Dendritic cell treated with granulocyte-macrophage colony-stimulating factor and Interleukin-4, amounts not matched to agents 40 ng/mL and 50 ng/mL, for 4 days (primary cell): ENCODE measurements at regions not wholly inside any gene's neighbourhood (a gene's known extent, or its start where the extent isn't known, plus 50 kb on each side); places are given as distances from the start of the nearest gene placed in this dataset.
"Not testable (repeated sequence)": the region's sequence is repeated elsewhere in the genome, so short reads cannot be mapped to it uniquely, and the experiment has no call there.

ENCODE experiments used
- H3K27ac Mint-ChIP-seq: one replicate; pipeline ENCODE4 v1.8.0; 2022; ENCODE audit warnings: mild to moderate bottlenecking, mixed read lengths
- H3K27me3 Mint-ChIP-seq: one replicate; pipeline ENCODE4 v1.8.0; 2022; ENCODE audit warnings: mild to moderate bottlenecking, mixed read lengths
- H3K36me3 Mint-ChIP-seq: one replicate; pipeline ENCODE4 v1.8.0; 2022; ENCODE audit warnings: low read depth, mixed read lengths
- H3K4me1 Mint-ChIP-seq: one replicate; pipeline ENCODE4 v1.8.0; 2022; ENCODE audit warnings: low read depth, mixed read lengths
- H3K4me3 Mint-ChIP-seq: one replicate; pipeline ENCODE4 v1.8.0; 2022; ENCODE audit warnings: mild to moderate bottlenecking, moderate library complexity, mixed read lengths
- H3K9me3 Mint-ChIP-seq: one replicate; pipeline ENCODE4 v1.8.0; 2022; ENCODE audit warnings: mixed read lengths
- intact Hi-C: fragments of 100-400 bp; cut with micrococcal nuclease; formaldehyde crosslinking; loops from one replicate; pipeline ENCODE4 v1.15.0; 2022

- H3K27me3 Mint-ChIP-seq, H3K36me3 Mint-ChIP-seq, intact Hi-C loops, H3K4me1 Mint-ChIP-seq, H3K4me3 Mint-ChIP-seq, H3K27ac Mint-ChIP-seq: not testable (repeated sequence)
- H3K9me3 Mint-ChIP-seq = peaks cover 64% of the 10 kb centered on the region
These were observed 888.6 kb upstream of the ARRDC3 start for GRCh38 chr5:92271750-92272149.

- H3K27me3 Mint-ChIP-seq = no peaks in the 10 kb centered on the region
- no peak overlapping the region for H3K4me3 Mint-ChIP-seq
- H3K36me3 Mint-ChIP-seq = no peaks in the 10 kb centered on the region
- H3K4me1 Mint-ChIP-seq = no peaks in the 10 kb centered on the region
- peaks cover 56% of the 10 kb centered on the region for H3K9me3 Mint-ChIP-seq
- intact Hi-C loops = no loop called here
- H3K27ac Mint-ChIP-seq = no peak overlapping the region
These were observed 885.2 kb upstream of the ARRDC3 start for GRCh38 chr5:92268343-92268742.

GRCh38 chr5:92267830-92268229 is 884.7 kb upstream of the ARRDC3 start:
- Mint-ChIP-seq H3K4me1 (no peaks in the 10 kb centered on the region), H3K27ac (no peak overlapping the region), H3K9me3 (peaks cover 56% of the 10 kb centered on the region), H3K27me3 (no peaks in the 10 kb centered on the region), H3K4me3 (no peak overlapping the region), H3K36me3 (no peaks in the 10 kb centered on the region)
- intact Hi-C loops = no loop called here

GRCh38 chr5:92265804-92266203 is 882.7 kb upstream of the ARRDC3 start:
- H3K36me3 Mint-ChIP-seq = no peaks in the 10 kb centered on the region
- peaks cover 54% of the 10 kb centered on the region for H3K9me3 Mint-ChIP-seq
- no peaks in the 10 kb centered on the region for H3K4me1 Mint-ChIP-seq
- intact Hi-C loops = no loop called here
- H3K27ac Mint-ChIP-seq = no peak overlapping the region
- no peak overlapping the region for H3K4me3 Mint-ChIP-seq
- no peaks in the 10 kb centered on the region for H3K27me3 Mint-ChIP-seq

- peaks cover 11% of the 10 kb centered on the region for H3K9me3 Mint-ChIP-seq
These were observed 872.5 kb upstream of the ARRDC3 start for GRCh38 chr5:92255605-92256004.

GRCh38 chr5:92248518-92248917 is 865.4 kb upstream of the ARRDC3 start:
- Mint-ChIP-seq H3K27me3 (no peaks in the 10 kb centered on the region), H3K36me3 (no peaks in the 10 kb centered on the region), H3K27ac (no peak overlapping the region), H3K4me3 (no peak overlapping the region), H3K9me3 (peaks cover 27% of the 10 kb centered on the region), H3K4me1 (no peaks in the 10 kb centered on the region)
- intact Hi-C loops = no loop called here

More at GRCh38 chr5:92255605-92256004, 872.5 kb upstream of the ARRDC3 start:
- H3K27me3 Mint-ChIP-seq, H3K4me1 Mint-ChIP-seq, intact Hi-C loops, H3K4me3 Mint-ChIP-seq, H3K27ac Mint-ChIP-seq, H3K36me3 Mint-ChIP-seq: not testable (repeated sequence)

- no peak overlapping the region for H3K27ac Mint-ChIP-seq
- no peaks in the 10 kb centered on the region for H3K4me1 Mint-ChIP-seq
- no peaks in the 10 kb centered on the region for H3K36me3 Mint-ChIP-seq
- H3K4me3 Mint-ChIP-seq = no peak overlapping the region
- intact Hi-C loops = no loop called here
- no peaks in the 10 kb centered on the region for H3K9me3 Mint-ChIP-seq
- H3K27me3 Mint-ChIP-seq = no peaks in the 10 kb centered on the region
These were observed 859.1 kb upstream of the ARRDC3 start for GRCh38 chr5:92242170-92242569.

GRCh38 chr5:92237896-92238295 is 854.8 kb upstream of the ARRDC3 start:
- Mint-ChIP-seq H3K4me1 (no peaks in the 10 kb centered on the region), H3K9me3 (peaks cover 19% of the 10 kb centered on the region), H3K4me3 (no peak overlapping the region), H3K27ac (no peak overlapping the region), H3K27me3 (no peaks in the 10 kb centered on the region), H3K36me3 (no peaks in the 10 kb centered on the region)
- intact Hi-C loops = no loop called here

- H3K27ac Mint-ChIP-seq = no peak overlapping the region
- no peaks in the 10 kb centered on the region for H3K4me1 Mint-ChIP-seq
- intact Hi-C loops = no loop called here
- no peaks in the 10 kb centered on the region for H3K27me3 Mint-ChIP-seq
- no peak overlapping the region for H3K4me3 Mint-ChIP-seq
- no peaks in the 10 kb centered on the region for H3K36me3 Mint-ChIP-seq
- H3K9me3 Mint-ChIP-seq = peaks cover 65% of the 10 kb centered on the region
These were observed 839.3 kb upstream of the ARRDC3 start for GRCh38 chr5:92222449-92222848.

GRCh38 chr5:92216852-92217251 is 833.7 kb upstream of the ARRDC3 start:
- H3K27ac Mint-ChIP-seq, intact Hi-C loops, H3K4me1 Mint-ChIP-seq, H3K36me3 Mint-ChIP-seq, H3K27me3 Mint-ChIP-seq, H3K4me3 Mint-ChIP-seq: not testable (repeated sequence)
- peaks cover 55% of the 10 kb centered on the region for H3K9me3 Mint-ChIP-seq

GRCh38 chr5:92215116-92215515 is 832.0 kb upstream of the ARRDC3 start:
- Mint-ChIP-seq H3K9me3 (peaks cover 51% of the 10 kb centered on the region), H3K27me3 (no peaks in the 10 kb centered on the region), H3K4me3 (no peak overlapping the region), H3K27ac (no peak overlapping the region), H3K36me3 (no peaks in the 10 kb centered on the region), H3K4me1 (no peaks in the 10 kb centered on the region)
- intact Hi-C loops = no loop called here

- H3K27me3 Mint-ChIP-seq = no peaks in the 10 kb centered on the region
- H3K4me3 Mint-ChIP-seq = no peak overlapping the region
- H3K9me3 Mint-ChIP-seq = peaks cover 23% of the 10 kb centered on the region
- H3K27ac Mint-ChIP-seq = no peak overlapping the region
- no peaks in the 10 kb centered on the region for H3K4me1 Mint-ChIP-seq
- H3K36me3 Mint-ChIP-seq = no peaks in the 10 kb centered on the region
- intact Hi-C loops = no loop called here
These were observed 825.1 kb upstream of the ARRDC3 start for GRCh38 chr5:92208265-92208664.

- Mint-ChIP-seq H3K9me3 (peaks cover 18% of the 10 kb centered on the region), H3K4me1 (no peaks in the 10 kb centered on the region), H3K36me3 (no peaks in the 10 kb centered on the region), H3K27me3 (no peaks in the 10 kb centered on the region), H3K27ac (no peak overlapping the region), H3K4me3 (no peak overlapping the region)
- intact Hi-C loops = no loop called here
These were observed 824.0 kb upstream of the ARRDC3 start for GRCh38 chr5:92207151-92207550.

GRCh38 chr5:92206681-92207080 is 823.6 kb upstream of the ARRDC3 start:
- Mint-ChIP-seq H3K36me3 (no peaks in the 10 kb centered on the region), H3K27ac (no peak overlapping the region), H3K4me3 (no peak overlapping the region), H3K27me3 (no peaks in the 10 kb centered on the region), H3K9me3 (peaks cover 14% of the 10 kb centered on the region), H3K4me1 (no peaks in the 10 kb centered on the region)
- intact Hi-C loops = no loop called here

- H3K27me3 Mint-ChIP-seq, H3K36me3 Mint-ChIP-seq, intact Hi-C loops, H3K4me1 Mint-ChIP-seq, H3K27ac Mint-ChIP-seq: not testable (repeated sequence)
- H3K4me3 Mint-ChIP-seq = peak overlapping the region; percentile 75
- peaks cover 16% of the 10 kb centered on the region for H3K9me3 Mint-ChIP-seq
These were observed 815.9 kb upstream of the ARRDC3 start for GRCh38 chr5:92199035-92199434.
